PC-9 (cell line): ENCODE measurements at regions not wholly inside any gene's neighbourhood (a gene's known extent, or its start where the extent isn't known, plus 50 kb on each side); places are given as distances from the start of the nearest gene placed in this dataset.

Experiments
- EZH2 ChIP-seq: fragments of 200-600 bp; sonication (generic); IDR thresholded peaks from 2 replicates; pipeline ENCODE4 v1.8.0; 2017; ENCODE audit warnings: antibody characterized with exemption, low read depth
- TF ChIP-seq, protein P1 (sequence below): fragments of 200-600 bp; sonication (generic); conservative IDR thresholded peaks from 2 replicates; pipeline ENCODE4 v1.6.1; 2017; ENCODE audit warnings: mixed run types, antibody characterized with exemption, mild to moderate bottlenecking, moderate library complexity

DNA sequence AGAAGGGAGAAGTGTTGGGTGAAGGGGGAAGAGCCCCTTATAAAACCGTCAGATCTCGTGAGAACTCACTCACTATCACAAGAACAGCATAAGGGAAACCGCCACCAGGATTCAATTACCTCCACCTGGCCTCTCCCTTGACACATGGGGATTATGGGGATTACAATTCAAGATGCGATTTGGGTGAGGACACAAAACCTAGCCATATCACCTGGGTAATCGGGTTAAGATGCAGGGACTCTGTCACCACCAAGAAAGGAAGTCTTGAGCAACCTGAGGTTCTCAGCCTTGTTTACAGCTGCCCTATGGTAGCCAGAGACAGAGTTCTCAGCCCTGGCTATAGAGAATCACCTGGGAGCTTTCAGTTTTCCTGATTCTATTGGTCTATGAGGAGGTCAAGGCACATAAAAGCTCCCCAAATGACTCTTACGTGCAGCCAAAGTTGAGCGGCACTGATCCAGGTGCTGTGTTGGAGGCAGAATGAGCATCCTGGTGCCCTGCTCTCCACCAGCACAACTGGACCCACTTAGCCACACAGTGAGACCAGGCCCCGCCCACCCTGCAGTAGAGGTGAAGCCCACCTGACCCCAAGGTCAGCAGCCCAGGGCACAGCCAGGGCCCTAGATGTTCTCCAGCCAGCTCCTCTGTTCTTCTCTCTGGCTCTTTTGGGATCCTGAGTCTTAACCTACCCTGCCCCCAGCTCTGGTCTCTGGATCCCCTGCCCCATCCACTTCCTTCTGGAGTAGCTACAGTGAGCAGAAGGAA is 138.5 kb upstream of the CDH5 start:
- TF ChIP-seq, protein P1, sequence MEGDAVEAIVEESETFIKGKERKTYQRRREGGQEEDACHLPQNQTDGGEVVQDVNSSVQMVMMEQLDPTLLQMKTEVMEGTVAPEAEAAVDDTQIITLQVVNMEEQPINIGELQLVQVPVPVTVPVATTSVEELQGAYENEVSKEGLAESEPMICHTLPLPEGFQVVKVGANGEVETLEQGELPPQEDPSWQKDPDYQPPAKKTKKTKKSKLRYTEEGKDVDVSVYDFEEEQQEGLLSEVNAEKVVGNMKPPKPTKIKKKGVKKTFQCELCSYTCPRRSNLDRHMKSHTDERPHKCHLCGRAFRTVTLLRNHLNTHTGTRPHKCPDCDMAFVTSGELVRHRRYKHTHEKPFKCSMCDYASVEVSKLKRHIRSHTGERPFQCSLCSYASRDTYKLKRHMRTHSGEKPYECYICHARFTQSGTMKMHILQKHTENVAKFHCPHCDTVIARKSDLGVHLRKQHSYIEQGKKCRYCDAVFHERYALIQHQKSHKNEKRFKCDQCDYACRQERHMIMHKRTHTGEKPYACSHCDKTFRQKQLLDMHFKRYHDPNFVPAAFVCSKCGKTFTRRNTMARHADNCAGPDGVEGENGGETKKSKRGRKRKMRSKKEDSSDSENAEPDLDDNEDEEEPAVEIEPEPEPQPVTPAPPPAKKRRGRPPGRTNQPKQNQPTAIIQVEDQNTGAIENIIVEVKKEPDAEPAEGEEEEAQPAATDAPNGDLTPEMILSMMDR = no peak
- TF ChIP-seq EZH2 = no peak
